Heart left ventricle (tissue), 16 donors: ENCODE measurements at regions not wholly inside any gene's neighbourhood (a gene's known extent, or its start where the extent isn't known, plus 50 kb on each side); places are given as distances from the start of the nearest gene placed in this dataset.
A peak's percentile ranks its signal among the peaks of the same experiment; 100 is the strongest.
"Not testable (repeated sequence)": the region's sequence is repeated elsewhere in the genome, so short reads cannot be mapped to it uniquely, and the experiment has no call there.

Experiments
- ATAC-seq, 4 donors: fragments of 200-7000 bp; cut with Tn5 transposase; one replicate each; pipeline ENCODE4 v1.9.1; 2020 to 2022; ENCODE audit warnings: moderate library complexity in 4 of 4, mild to moderate bottlenecking in 3 of 4, moderate number of reproducible peaks in 1 of 4
- DNase-seq, 5 donors: peaks; one replicate each; pipeline ENCODE4 v3.0.0-alpha.2; 2020
- H3K27ac ChIP-seq, 12 donors: fragments of 200-600 bp; sonication (generic) in 4 of 12; one replicate each; pipeline versions ENCODE4 v1.5.0 to v1.8.0; 2016 to 2022; ENCODE audit warnings: mild to moderate bottlenecking in 2 of 12
- H3K27me3 ChIP-seq, 9 donors: fragments of 200-600 bp; sonication (generic) in 2 of 9; one replicate each; pipeline versions ENCODE4 v1.5.1 to v1.8.0; 2016 to 2022; ENCODE audit warnings: mild to moderate bottlenecking in 3 of 9
- H3K36me3 ChIP-seq, 9 donors: fragments of 200-600 bp; sonication (generic) in 2 of 9; one replicate each; pipeline versions ENCODE4 v1.5.0 to v1.8.0; 2018 to 2022; ENCODE audit warnings: mild to moderate bottlenecking in 2 of 9
- H3K4me1 ChIP-seq, 12 donors: fragments of 200-600 bp; sonication (generic) in 4 of 12; one replicate each; pipeline versions ENCODE4 v1.5.0 to v1.8.0; 2016 to 2022; ENCODE audit warnings: mild to moderate bottlenecking in 3 of 12
- H3K4me3 ChIP-seq, 12 donors: fragments of 200-600 bp; sonication (generic) in 4 of 12; one replicate each; pipeline versions ENCODE4 v1.5.0 to v1.8.0; 2017 to 2022; ENCODE audit warnings: mild to moderate bottlenecking in 9 of 12, moderate library complexity in 4 of 12
- H3K9me3 ChIP-seq, 12 donors: fragments of 200-600 bp; sonication (generic) in 4 of 12; one replicate each; pipeline versions ENCODE4 v1.5.0 to v1.8.0; 2016 to 2022; ENCODE audit warnings: mild to moderate bottlenecking in 1 of 12
- CTCF ChIP-seq, 12 donors: fragments of 200-600 bp; sonication (generic) in 4 of 12; IDR thresholded peaks; one replicate each; pipeline versions ENCODE4 v1.5.0 to v1.8.0; 2018 to 2022; ENCODE audit warnings: antibody characterized with exemption in 12 of 12, mild to moderate bottlenecking in 5 of 12
- POLR2A ChIP-seq, 2 donors: fragments of 450-650 bp; IDR thresholded peaks; one replicate each; pipeline ENCODE4 v1.6.1; 2017; ENCODE audit warnings: antibody characterized with exemption in 2 of 2, mild to moderate bottlenecking in 2 of 2, moderate library complexity in 2 of 2
- whole genome bisulfite sequencing, 4 donors: extraction: QIAGEN DNeasy Blood & Tissue Kit in 2 of 4; methylation state at CpG; one replicate each; pipeline versions ENCODE4 v1.1.5 to v1.1.7; 2013 to 2018; 5-methylcytosine and 5-hydroxymethylcytosine counted together
- intact Hi-C, 10 donors: fragments of 100-400 bp; cut with DNase I; formaldehyde crosslinking; loops; one replicate each; pipeline versions ENCODE4 v1.11.1 to v1.14.2; 2022
- donor health status: ischemic (EF 13 %, LVEDD 7.1; RV severe dilation, severe dysfunction).
- donor health status: healthy with polysubstance abuse.
- donor health status: DM: no; HTN: yes; CAD: no.
- donor health status: DM: no; HTN: no; CAD: no.
- donor health status: ischemic (EF 25% LVEDD 6.9; RV normal size, moderate dysfunction).
- donor health status: ischemic (EF 25% LVEDD 5.7; RV mildly dilated, moderate dysfunction).
- donor health status: healthy.
- donor health status: DM: yes; HTN: yes; CAD: no.
- donor health status: ischemic (EF 35%, LVEDD 5.7; RV mildly dilated, moderate dysfunction).
- donor health status: nonischemic (EF 11% LVEDD 7.7; RV severe dilation, severe dysfunction).
- donor health status: DM: yes; HTN: yes; CAD: no.
- donor health status: PGD.
- donor health status: ischemic (EF 29% LVEDD 5.4; RV normal size, mild dysfunction).
- donor health status: nonischemic (EF 23%, LVEDD 6.1; RV moderate dilation, normal function).

GRCh38 chr2:95698146-95698545, 106.3 kb downstream of the TRIM43 start:
- Histone ChIP-seq H3K27me3 (no peaks in the 10 kb centered on the region), H3K4me1 (peaks cover 0 to 13% (median 1%) of the 10 kb centered on the region in 12 donors), H3K27ac (no peak overlapping the region), H3K9me3 (no peaks in the 10 kb centered on the region), H3K36me3 (no peaks in the 10 kb centered on the region), H3K4me3 (no peak overlapping the region)
- 69 to 81% (median 78%) methylated on average over 4 of the region's 4 CpGs for WGBS, 4 donors
- intact Hi-C loops, result no loop called here
- DNase-seq (no peak), ATAC-seq (no peak)
- no peak for TF ChIP-seq CTCF (IDR thresholded peaks at IDR 0.05)
- no peak for TF ChIP-seq POLR2A (IDR thresholded peaks at IDR 0.05)

GRCh38 chr2:95699201-95700184, 107.7 kb downstream of the TRIM43 start:
- H3K36me3 ChIP-seq, H3K27me3 ChIP-seq, ATAC-seq, H3K4me3 ChIP-seq, H3K27ac ChIP-seq, H3K9me3 ChIP-seq, intact Hi-C loops, DNase-seq: not testable (repeated sequence)
- peaks cover 0 to 13% (median 1%) of the 10 kb centered on the region in 12 donors for H3K4me1 ChIP-seq
- 71 to 87% (median 81%) methylated on average over 5 of the region's 5 CpGs for WGBS, 4 donors

GRCh38 chr2:95700519-95700918, 108.7 kb downstream of the TRIM43 start:
- Histone ChIP-seq H3K4me1 (peaks cover 0 to 10% (median 1%) of the 10 kb centered on the region in 12 donors), H3K4me3 (no peak overlapping the region), H3K9me3 (no peaks in the 10 kb centered on the region), H3K27ac (no peak overlapping the region), H3K27me3 (no peaks in the 10 kb centered on the region), H3K36me3 (no peaks in the 10 kb centered on the region)
- ATAC-seq, result peak in 2 of 4 donors; percentile 46 to 49
- DNase-seq, result no peak
- intact Hi-C loops, result no loop called here
- WGBS, 4 donors, result 53 to 67% (median 58%) methylated on average over 4 of the region's 4 CpGs
- TF ChIP-seq POLR2A (IDR thresholded peaks at IDR 0.05), result no peak
- TF ChIP-seq CTCF (IDR thresholded peaks at IDR 0.05), result no peak

GRCh38 chr2:95702471-95702870, 110.7 kb downstream of the TRIM43 start:
- no peak for ATAC-seq
- WGBS, 4 donors, result 87 to 94% (median 93%) methylated on average over 7 of the region's 7 CpGs
- no peak overlapping the region for H3K4me3 ChIP-seq
- H3K27ac ChIP-seq, result no peak overlapping the region
- no peak for DNase-seq
- H3K27me3 ChIP-seq, result no peaks in the 10 kb centered on the region
- H3K4me1 ChIP-seq, result no peaks in the 10 kb centered on the region
- TF ChIP-seq POLR2A (IDR thresholded peaks at IDR 0.05) (no peak), CTCF (IDR thresholded peaks at IDR 0.05) (no peak)
- no peaks in the 10 kb centered on the region for H3K9me3 ChIP-seq
- no peaks in the 10 kb centered on the region for H3K36me3 ChIP-seq
- intact Hi-C loops, result no loop called here

GRCh38 chr2:95707161-95707560, 115.4 kb downstream of the TRIM43 start:
- intact Hi-C loops, H3K4me1 ChIP-seq, H3K4me3 ChIP-seq, H3K27ac ChIP-seq, ATAC-seq, H3K27me3 ChIP-seq, H3K9me3 ChIP-seq, DNase-seq, H3K36me3 ChIP-seq: not testable (repeated sequence)
- WGBS, 4 donors, result 79 to 93% (median 82%) methylated on average over 2 of the region's 2 CpGs
